GM12878 (cell line): ENCODE measurements at regions not wholly inside any gene's neighbourhood (a gene's known extent, or its start where the extent isn't known, plus 50 kb on each side); places are given as distances from the start of the nearest gene placed in this dataset.

Experiments
- ATAC-seq: fragments of 200-7000 bp; cut with Tn5 transposase; 3 replicates; pipeline ENCODE4 v1.9.1; 2020; ENCODE audit warnings: mild to moderate bottlenecking, moderate library complexity
- BruUV-seq: library from RNA; stranded (reverse); fragments of 400-500 nt; replicated peaks from 2 replicates; lab custom pipeline; 2021; lab: Mats Ljungman, UMichigan
- CTCF ChIA-PET: fragments of 300-600 bp; sonication (Branson Sonifier 250); formaldehyde crosslinking; extraction: SDS; loops from one replicate; lab custom pipeline; 2021; ENCODE audit warnings: inconsistent platforms; lab: Yijun Ruan, JAX
- POLR2A ChIA-PET: fragments of 350-600 bp; formaldehyde crosslinking; extraction: SDS; loops from one replicate; lab custom pipeline; 2021; ENCODE audit warnings: inconsistent platforms; lab: Charles Lee
- RAD21 ChIA-PET: fragments of 300-600 bp; sonication (Branson Sonifier 250); formaldehyde crosslinking; loops from one replicate; lab custom pipeline; 2023; ENCODE audit warnings: antibody characterized with exemption; ENCODE audit not compliant: unreplicated experiment; lab: Charles Lee
- SMC1A ChIA-PET: fragments of 300-600 bp; sonication (Branson Sonifier 250); formaldehyde crosslinking; loops from one replicate; lab custom pipeline; 2023; ENCODE audit not compliant: unreplicated experiment, uncharacterized antibody; lab: Charles Lee
- DNase-seq: peaks from one replicate; pipeline ENCODE4 v3.0.0-alpha.2; 2011; ENCODE audit warnings: low read depth, low spot score
- FAIRE-seq: peaks from 3 replicates; lab custom pipeline; 2011; peaks lifted over from hg19 to GRCh38; lab: Jason Lieb, UNC
- H2AFZ ChIP-seq: 2 replicates; pipeline ENCODE4 v1.6.0; 2011; ENCODE audit warnings: low read depth, low read length, control low read depth; ENCODE audit not compliant: control insufficient read depth
- H3K27ac ChIP-seq: 2 replicates; pipeline ENCODE4 v1.5.1; 2011; ENCODE audit warnings: control low read depth; ENCODE audit not compliant: control insufficient read depth, insufficient read depth
- H3K27me3 ChIP-seq, 2 experiments: replicated peaks in 1 of 2; 2 replicates each; pipeline versions ENCODE4 v1.6.0 to v1.6.1; 2011; ENCODE audit warnings: low read length in 1 of 2; ENCODE audit not compliant: control insufficient read depth in 2 of 2, insufficient read depth in 2 of 2
- H3K36me3 ChIP-seq, 2 experiments: 2 replicates each; pipeline ENCODE4 v1.5.1; 2011; ENCODE audit warnings: low read length in 1 of 2; ENCODE audit not compliant: control insufficient read depth in 2 of 2, insufficient read depth in 2 of 2
- H3K4me1 ChIP-seq: 2 replicates; pipeline ENCODE4 v1.6.1; 2011; ENCODE audit warnings: mild to moderate bottlenecking, low read length, moderate library complexity, mixed read lengths; ENCODE audit not compliant: control insufficient read depth, insufficient read depth
- H3K4me2 ChIP-seq: 2 replicates; pipeline ENCODE4 v1.6.0; 2011; ENCODE audit warnings: control low read depth; ENCODE audit not compliant: control insufficient read depth, insufficient read depth
- H3K4me3 ChIP-seq: fragments of 200-600 bp; sonication (generic); 2 replicates; pipeline ENCODE4 v1.5.1; 2016
- H3K79me2 ChIP-seq: 2 replicates; pipeline ENCODE4 v1.6.0; 2011; ENCODE audit warnings: low read length; ENCODE audit not compliant: control insufficient read depth, insufficient read depth
- H3K9ac ChIP-seq: 2 replicates; pipeline ENCODE4 v1.8.0; 2011; ENCODE audit warnings: low read length, control low read depth, mixed read lengths; ENCODE audit not compliant: control insufficient read depth, insufficient read depth
- H3K9me3 ChIP-seq: replicated peaks from 3 replicates; pipeline ENCODE4 v1.5.1; 2011; ENCODE audit warnings: mild to moderate bottlenecking, low read length; ENCODE audit not compliant: control insufficient read depth, insufficient read depth
- H4K20me1 ChIP-seq: 2 replicates; pipeline ENCODE4 v1.6.0; 2011; ENCODE audit not compliant: control insufficient read depth, insufficient read depth
- IRF4 ChIP-seq: IDR thresholded peaks from 2 replicates; pipeline ENCODE4 v1.6.1; 2011; ENCODE audit warnings: low read depth, low read length
- ZNF217 ChIP-seq: fragments of 450-650 bp; IDR thresholded peaks from 2 replicates; pipeline ENCODE4 v1.6.1; 2017; ENCODE audit warnings: antibody characterized with exemption, mild to moderate bottlenecking
- WGBS: methylation state at CpG from one replicate; pipeline ENCODE4 v1.1.6; 2016; ENCODE audit warnings: low lambda C conversion rate; ENCODE audit not compliant: insufficient replicate concordance, insufficient coverage; ENCODE audit errors: missing lambda C conversion rate; 5-methylcytosine and 5-hydroxymethylcytosine counted together
- in situ Hi-C: fragments of 300-500 bp; cut with MboI; formaldehyde crosslinking; loops from 9 replicates; pipeline ENCODE4 v1.14.3; 2018; ENCODE audit warnings: mixed read lengths
- intact Hi-C: fragments of 100-400 bp; cut with micrococcal nuclease; formaldehyde crosslinking; loops from one replicate; pipeline ENCODE4 v1.14.2; 2022; ENCODE audit not compliant: unreplicated experiment
- TF ChIP-seq, protein P1 (sequence below): IDR thresholded peaks from 2 replicates; pipeline ENCODE4 v1.6.1; 2011; ENCODE audit warnings: borderline replicate concordance, low read depth, mild to moderate bottlenecking, moderate library complexity, low read length; ENCODE audit not compliant: insufficient read depth, poor library complexity, severe bottlenecking
- TF ChIP-seq, protein P2 (sequence below): IDR thresholded peaks from 2 replicates; pipeline ENCODE4 v1.6.1; 2012; ENCODE audit warnings: mild to moderate bottlenecking, low read depth, low read length

DNA sequence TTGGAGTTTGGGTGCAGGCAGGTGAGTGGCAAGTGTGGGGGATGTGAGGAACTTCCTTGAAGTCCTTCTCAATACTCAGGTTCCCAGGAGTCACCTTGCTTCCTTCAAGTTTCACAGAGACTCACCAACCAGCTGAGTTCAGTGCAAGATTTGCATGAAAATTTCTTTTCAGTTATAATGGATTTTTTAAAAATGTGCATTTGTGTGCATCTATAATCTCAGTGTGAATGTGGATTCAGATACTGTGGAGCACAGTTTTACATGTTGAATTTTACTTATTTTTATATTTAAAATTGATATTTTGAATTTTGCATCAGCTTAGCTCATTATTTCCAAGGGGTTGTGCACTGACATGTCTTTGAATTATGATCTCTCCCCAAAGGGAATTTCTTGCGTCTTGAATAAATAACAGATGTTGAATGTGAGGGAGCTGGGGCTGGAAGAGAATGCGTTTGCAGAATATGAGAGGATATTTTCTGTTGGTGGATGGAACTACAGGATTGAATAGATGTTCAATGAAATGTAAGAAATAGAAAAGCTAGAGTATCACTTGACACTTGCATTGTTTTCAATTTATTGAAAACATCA is 184.3 kb downstream of the RPRM start:
- H3K4me3 ChIP-seq = no peak overlapping the region
- H3K4me1 ChIP-seq = no peaks in the 10 kb centered on the region
- no peaks in the 10 kb centered on the region for H3K79me2 ChIP-seq
- POLR2A ChIA-PET = no interaction called here
- no peak for DNase-seq
- no peak for FAIRE-seq
- H3K27me3 ChIP-seq = no peaks in the 10 kb centered on the region
- no peak overlapping the region for H3K9ac ChIP-seq
- RAD21 ChIA-PET = no interaction called here
- ATAC-seq = no peak
- no peaks in the 10 kb centered on the region for H3K9me3 ChIP-seq
- in situ Hi-C loops = no loop called here
- SMC1A ChIA-PET = no interaction called here
- no peaks in the 10 kb centered on the region for H3K36me3 ChIP-seq
- WGBS = 19% methylated on average over 2 of the region's 2 CpGs
- CTCF ChIA-PET = no interaction called here
- TF ChIP-seq, protein P1, sequence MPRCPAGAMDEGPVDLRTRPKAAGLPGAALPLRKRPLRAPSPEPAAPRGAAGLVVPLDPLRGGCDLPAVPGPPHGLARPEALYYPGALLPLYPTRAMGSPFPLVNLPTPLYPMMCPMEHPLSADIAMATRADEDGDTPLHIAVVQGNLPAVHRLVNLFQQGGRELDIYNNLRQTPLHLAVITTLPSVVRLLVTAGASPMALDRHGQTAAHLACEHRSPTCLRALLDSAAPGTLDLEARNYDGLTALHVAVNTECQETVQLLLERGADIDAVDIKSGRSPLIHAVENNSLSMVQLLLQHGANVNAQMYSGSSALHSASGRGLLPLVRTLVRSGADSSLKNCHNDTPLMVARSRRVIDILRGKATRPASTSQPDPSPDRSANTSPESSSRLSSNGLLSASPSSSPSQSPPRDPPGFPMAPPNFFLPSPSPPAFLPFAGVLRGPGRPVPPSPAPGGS = no peak
- TF ChIP-seq IRF4 (no peak), ZNF217 (no peak)
- TF ChIP-seq, protein P2, sequence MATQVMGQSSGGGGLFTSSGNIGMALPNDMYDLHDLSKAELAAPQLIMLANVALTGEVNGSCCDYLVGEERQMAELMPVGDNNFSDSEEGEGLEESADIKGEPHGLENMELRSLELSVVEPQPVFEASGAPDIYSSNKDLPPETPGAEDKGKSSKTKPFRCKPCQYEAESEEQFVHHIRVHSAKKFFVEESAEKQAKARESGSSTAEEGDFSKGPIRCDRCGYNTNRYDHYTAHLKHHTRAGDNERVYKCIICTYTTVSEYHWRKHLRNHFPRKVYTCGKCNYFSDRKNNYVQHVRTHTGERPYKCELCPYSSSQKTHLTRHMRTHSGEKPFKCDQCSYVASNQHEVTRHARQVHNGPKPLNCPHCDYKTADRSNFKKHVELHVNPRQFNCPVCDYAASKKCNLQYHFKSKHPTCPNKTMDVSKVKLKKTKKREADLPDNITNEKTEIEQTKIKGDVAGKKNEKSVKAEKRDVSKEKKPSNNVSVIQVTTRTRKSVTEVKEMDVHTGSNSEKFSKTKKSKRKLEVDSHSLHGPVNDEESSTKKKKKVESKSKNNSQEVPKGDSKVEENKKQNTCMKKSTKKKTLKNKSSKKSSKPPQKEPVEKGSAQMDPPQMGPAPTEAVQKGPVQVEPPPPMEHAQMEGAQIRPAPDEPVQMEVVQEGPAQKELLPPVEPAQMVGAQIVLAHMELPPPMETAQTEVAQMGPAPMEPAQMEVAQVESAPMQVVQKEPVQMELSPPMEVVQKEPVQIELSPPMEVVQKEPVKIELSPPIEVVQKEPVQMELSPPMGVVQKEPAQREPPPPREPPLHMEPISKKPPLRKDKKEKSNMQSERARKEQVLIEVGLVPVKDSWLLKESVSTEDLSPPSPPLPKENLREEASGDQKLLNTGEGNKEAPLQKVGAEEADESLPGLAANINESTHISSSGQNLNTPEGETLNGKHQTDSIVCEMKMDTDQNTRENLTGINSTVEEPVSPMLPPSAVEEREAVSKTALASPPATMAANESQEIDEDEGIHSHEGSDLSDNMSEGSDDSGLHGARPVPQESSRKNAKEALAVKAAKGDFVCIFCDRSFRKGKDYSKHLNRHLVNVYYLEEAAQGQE = no peak
- no peak overlapping the region for H3K4me2 ChIP-seq
- BruUV-seq = no TSS peak
- intact Hi-C loops = no loop called here
- no peak overlapping the region for H2AFZ ChIP-seq
- no peak overlapping the region for H3K27ac ChIP-seq
- no peaks in the 10 kb centered on the region for H4K20me1 ChIP-seq
